ENCODE measurements at regions not wholly inside any gene's neighbourhood (a gene's known extent, or its start where the extent isn't known, plus 50 kb on each side); places are given as distances from the start of the nearest gene placed in this dataset.

DNA sequence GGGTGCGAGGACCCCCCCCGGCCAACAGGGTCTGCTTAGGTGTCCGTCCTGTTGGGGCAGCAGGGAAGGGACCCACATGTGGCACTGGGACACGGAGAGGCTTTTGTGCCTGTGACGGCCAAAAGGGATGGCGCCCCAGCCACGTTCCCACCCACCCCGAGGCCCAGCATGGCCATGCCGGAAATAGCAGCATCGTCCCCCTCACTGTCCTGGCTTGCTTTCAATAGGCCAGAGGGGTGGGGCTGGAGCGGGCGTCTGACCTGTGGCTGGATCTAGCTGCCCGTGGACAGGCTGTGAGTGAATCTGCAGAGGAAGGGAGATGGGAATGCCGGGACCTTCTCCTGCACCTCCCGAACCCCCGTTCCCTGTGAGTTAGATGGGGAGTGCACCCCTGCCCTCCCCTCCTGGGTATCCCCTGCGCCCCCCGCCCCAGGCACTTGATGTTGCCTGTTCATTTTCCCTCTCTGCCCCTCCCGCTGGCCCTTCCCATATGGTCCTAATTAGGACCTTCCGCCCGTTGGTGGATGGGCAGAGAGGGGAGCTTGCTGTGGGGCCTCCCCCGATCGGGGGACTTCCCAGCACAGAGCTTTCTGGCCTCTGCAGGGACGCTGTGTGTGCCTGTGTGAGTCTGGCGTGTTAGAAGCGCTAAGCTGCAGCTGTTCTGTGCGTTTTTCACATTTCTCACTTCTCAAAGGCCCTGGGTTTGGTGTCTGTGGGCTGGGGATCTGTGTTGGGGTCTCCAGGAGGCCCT lies 292.8 kb downstream of the SEC14L1 start:
- TF ChIP-seq, protein P1, sequence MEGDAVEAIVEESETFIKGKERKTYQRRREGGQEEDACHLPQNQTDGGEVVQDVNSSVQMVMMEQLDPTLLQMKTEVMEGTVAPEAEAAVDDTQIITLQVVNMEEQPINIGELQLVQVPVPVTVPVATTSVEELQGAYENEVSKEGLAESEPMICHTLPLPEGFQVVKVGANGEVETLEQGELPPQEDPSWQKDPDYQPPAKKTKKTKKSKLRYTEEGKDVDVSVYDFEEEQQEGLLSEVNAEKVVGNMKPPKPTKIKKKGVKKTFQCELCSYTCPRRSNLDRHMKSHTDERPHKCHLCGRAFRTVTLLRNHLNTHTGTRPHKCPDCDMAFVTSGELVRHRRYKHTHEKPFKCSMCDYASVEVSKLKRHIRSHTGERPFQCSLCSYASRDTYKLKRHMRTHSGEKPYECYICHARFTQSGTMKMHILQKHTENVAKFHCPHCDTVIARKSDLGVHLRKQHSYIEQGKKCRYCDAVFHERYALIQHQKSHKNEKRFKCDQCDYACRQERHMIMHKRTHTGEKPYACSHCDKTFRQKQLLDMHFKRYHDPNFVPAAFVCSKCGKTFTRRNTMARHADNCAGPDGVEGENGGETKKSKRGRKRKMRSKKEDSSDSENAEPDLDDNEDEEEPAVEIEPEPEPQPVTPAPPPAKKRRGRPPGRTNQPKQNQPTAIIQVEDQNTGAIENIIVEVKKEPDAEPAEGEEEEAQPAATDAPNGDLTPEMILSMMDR (IDR thresholded peaks at IDR 0.05) = no peak
- TF ChIP-seq, protein P2, sequence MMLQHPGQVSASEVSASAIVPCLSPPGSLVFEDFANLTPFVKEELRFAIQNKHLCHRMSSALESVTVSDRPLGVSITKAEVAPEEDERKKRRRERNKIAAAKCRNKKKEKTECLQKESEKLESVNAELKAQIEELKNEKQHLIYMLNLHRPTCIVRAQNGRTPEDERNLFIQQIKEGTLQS (CRISPR knock-in tag; conservative IDR thresholded peaks at IDR 0.05) = no peak
- TF ChIP-seq, protein P3, sequence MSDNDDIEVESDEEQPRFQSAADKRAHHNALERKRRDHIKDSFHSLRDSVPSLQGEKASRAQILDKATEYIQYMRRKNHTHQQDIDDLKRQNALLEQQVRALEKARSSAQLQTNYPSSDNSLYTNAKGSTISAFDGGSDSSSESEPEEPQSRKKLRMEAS (CRISPR knock-in tag; IDR thresholded peaks at IDR 0.05) = no peak
- TF ChIP-seq SP1 (CRISPR knock-in tag; conservative IDR thresholded peaks at IDR 0.05) = no peak
- TF ChIP-seq, protein P4, sequence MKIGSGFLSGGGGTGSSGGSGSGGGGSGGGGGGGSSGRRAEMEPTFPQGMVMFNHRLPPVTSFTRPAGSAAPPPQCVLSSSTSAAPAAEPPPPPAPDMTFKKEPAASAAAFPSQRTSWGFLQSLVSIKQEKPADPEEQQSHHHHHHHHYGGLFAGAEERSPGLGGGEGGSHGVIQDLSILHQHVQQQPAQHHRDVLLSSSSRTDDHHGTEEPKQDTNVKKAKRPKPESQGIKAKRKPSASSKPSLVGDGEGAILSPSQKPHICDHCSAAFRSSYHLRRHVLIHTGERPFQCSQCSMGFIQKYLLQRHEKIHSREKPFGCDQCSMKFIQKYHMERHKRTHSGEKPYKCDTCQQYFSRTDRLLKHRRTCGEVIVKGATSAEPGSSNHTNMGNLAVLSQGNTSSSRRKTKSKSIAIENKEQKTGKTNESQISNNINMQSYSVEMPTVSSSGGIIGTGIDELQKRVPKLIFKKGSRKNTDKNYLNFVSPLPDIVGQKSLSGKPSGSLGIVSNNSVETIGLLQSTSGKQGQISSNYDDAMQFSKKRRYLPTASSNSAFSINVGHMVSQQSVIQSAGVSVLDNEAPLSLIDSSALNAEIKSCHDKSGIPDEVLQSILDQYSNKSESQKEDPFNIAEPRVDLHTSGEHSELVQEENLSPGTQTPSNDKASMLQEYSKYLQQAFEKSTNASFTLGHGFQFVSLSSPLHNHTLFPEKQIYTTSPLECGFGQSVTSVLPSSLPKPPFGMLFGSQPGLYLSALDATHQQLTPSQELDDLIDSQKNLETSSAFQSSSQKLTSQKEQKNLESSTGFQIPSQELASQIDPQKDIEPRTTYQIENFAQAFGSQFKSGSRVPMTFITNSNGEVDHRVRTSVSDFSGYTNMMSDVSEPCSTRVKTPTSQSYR (CRISPR knock-in tag; IDR thresholded peaks at IDR 0.05) = no peak
- no peak for TF ChIP-seq GABPB1 (CRISPR knock-in tag; IDR thresholded peaks at IDR 0.05)
- no peak for TF ChIP-seq ATF1 (CRISPR knock-in tag; IDR thresholded peaks at IDR 0.05)

All from WTC11 (cell line).